Common myeloid progenitor, CD34-positive (primary cell): ENCODE measurements at regions not wholly inside any gene's neighbourhood (a gene's known extent, or its start where the extent isn't known, plus 50 kb on each side); places are given as distances from the start of the nearest gene placed in this dataset.

Source experiments
- CTCF ChIA-PET: fragments of 350-600 bp; sonication (Branson Sonifier 250); formaldehyde crosslinking; loops from one replicate; lab custom pipeline; 2021; ENCODE audit warnings: antibody characterized with exemption; lab: Charles Lee
- POLR2A ChIA-PET: fragments of 350-600 bp; sonication (Branson Sonifier 250); formaldehyde crosslinking; loops from one replicate; lab custom pipeline; 2021; ENCODE audit warnings: antibody characterized with exemption; lab: Charles Lee
- DNase-seq, 3 donors: peaks; one replicate each; pipeline versions ENCODE4 v3.0.0 to v3.0.0-alpha.2; 2013
- H3K27ac ChIP-seq, 2 experiments: 1 replicate in 1 of 2; 2 replicates in 1 of 2; pipeline ENCODE4 v1.7.0; 2013; ENCODE audit warnings: inconsistent platforms in 2 of 2, low read length in 2 of 2, mild to moderate bottlenecking in 2 of 2, low read depth in 1 of 2, moderate library complexity in 1 of 2; ENCODE audit not compliant: severe bottlenecking in 2 of 2, insufficient read depth in 1 of 2, poor library complexity in 1 of 2
- H3K27me3 ChIP-seq, 5 experiments: replicated peaks in 2 of 5; 1 replicate in 3 of 5; 2 replicates in 2 of 5; pipeline versions ENCODE4 v1.6.1 to v1.7.0; 2013; ENCODE audit warnings: low read length in 4 of 5, mild to moderate bottlenecking in 2 of 5, moderate library complexity in 2 of 5, inconsistent platforms in 1 of 5; ENCODE audit not compliant: insufficient read depth in 5 of 5, control insufficient read depth in 4 of 5
- H3K36me3 ChIP-seq, 4 experiments: 1 replicate in 2 of 4; 2 replicates in 2 of 4; pipeline versions ENCODE4 v1.6.1 to v1.7.0; 2013; ENCODE audit warnings: low read length in 3 of 4, control low read depth in 1 of 4, mild to moderate bottlenecking in 1 of 4; ENCODE audit not compliant: control insufficient read depth in 4 of 4, insufficient read depth in 4 of 4
- H3K4me1 ChIP-seq, 4 experiments: 1 replicate in 3 of 4; 2 replicates in 1 of 4; pipeline versions ENCODE4 v1.6.1 to v1.7.1; 2013; ENCODE audit warnings: low read length in 3 of 4, mild to moderate bottlenecking in 3 of 4, control low read depth in 1 of 4, inconsistent platforms in 1 of 4, moderate library complexity in 1 of 4; ENCODE audit not compliant: control insufficient read depth in 4 of 4, insufficient read depth in 4 of 4; ENCODE audit errors: control extremely low read depth in 1 of 4
- H3K4me3 ChIP-seq, 7 experiments: 1 replicate in 4 of 7; 2 replicates in 3 of 7; pipeline versions ENCODE4 v1.5.1 to v1.7.0; 2013; ENCODE audit warnings: mild to moderate bottlenecking in 7 of 7, low read length in 6 of 7, moderate library complexity in 6 of 7, inconsistent platforms in 2 of 7, low read depth in 2 of 7, control low read depth in 1 of 7; ENCODE audit not compliant: insufficient read depth in 4 of 7, control insufficient read depth in 1 of 7; ENCODE audit errors: extremely low read depth in 1 of 7
- H3K9me3 ChIP-seq, 5 experiments: 1 replicate in 4 of 5; 2 replicates in 1 of 5; pipeline versions ENCODE4 v1.6.1 to v1.7.1; 2013; ENCODE audit warnings: low read length in 4 of 5, mild to moderate bottlenecking in 2 of 5, inconsistent platforms in 1 of 5, low read depth in 1 of 5, moderate library complexity in 1 of 5; ENCODE audit not compliant: control insufficient read depth in 4 of 5, insufficient read depth in 2 of 5; ENCODE audit errors: control extremely low read depth in 1 of 5
- WGBS: methylation state at CpG from one replicate; pipeline ENCODE4 v1.1.5; 2013; ENCODE audit not compliant: insufficient coverage; 5-methylcytosine and 5-hydroxymethylcytosine counted together

DNA sequence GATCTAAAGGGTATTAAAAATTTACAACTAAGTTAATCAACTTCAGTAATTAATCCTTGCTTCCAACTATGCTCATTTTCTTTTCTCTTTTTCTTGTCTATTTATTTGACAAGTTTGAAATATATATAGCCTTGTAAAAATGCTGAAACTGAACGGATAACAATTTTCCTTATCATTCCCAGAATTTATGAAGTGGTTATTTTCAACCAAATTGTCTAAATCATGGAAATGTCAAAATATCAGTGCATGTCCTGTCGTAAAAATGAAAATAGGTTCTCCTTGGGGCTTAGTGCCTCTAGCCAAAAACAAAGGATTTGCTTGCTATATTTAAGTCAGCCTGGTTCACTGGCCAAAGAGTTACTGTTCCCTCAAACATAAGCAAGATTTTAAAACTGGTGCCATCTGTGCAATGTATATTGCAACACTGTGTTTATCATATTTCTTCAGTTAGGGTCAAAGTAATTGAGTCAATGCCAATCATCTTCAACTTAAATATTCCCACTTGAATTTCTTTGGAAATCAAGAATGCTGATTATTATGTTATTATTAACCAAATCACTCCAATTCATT lies 798.3 kb downstream of the MAT2B start:
- no peaks in the 10 kb centered on the region for H3K9me3 ChIP-seq
- POLR2A ChIA-PET = no interaction called here
- no peak overlapping the region for H3K27ac ChIP-seq
- no peaks in the 10 kb centered on the region for H3K27me3 ChIP-seq
- DNase-seq = no peak
- H3K4me1 ChIP-seq = no peaks in the 10 kb centered on the region
- 100% methylated on average over 1 of the region's 2 CpGs for WGBS
- H3K36me3 ChIP-seq = no peaks in the 10 kb centered on the region
- CTCF ChIA-PET = no interaction called here
- no peak overlapping the region for H3K4me3 ChIP-seq

DNA sequence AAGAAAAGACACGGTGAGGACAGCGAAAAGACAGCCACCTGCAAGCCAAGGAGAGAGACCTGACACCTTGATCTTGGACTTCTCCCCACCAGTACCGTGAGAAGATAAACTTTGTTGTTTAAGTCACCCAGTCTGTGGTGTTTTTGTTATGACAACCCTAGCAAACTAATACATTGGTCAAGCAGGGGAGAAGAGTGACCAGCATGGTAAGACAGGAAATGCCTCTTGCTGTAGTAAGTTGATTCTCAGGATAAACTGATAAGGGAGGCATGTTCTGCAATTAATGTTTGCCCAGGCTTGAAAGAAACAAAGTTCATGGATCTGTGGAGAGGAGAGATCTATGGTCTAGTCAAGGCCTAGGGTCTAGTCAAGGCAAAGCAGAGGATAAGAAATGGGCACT lies 801.2 kb downstream of the MAT2B start:
- H3K27ac ChIP-seq = no peak overlapping the region
- CTCF ChIA-PET = no interaction called here
- DNase-seq = no peak
- no peaks in the 10 kb centered on the region for H3K4me1 ChIP-seq
- no peaks in the 10 kb centered on the region for H3K9me3 ChIP-seq
- H3K27me3 ChIP-seq = no peaks in the 10 kb centered on the region
- POLR2A ChIA-PET = no interaction called here
- H3K4me3 ChIP-seq = no peak overlapping the region
- WGBS = 100% methylated on average over 2 of the region's 3 CpGs
- H3K36me3 ChIP-seq = no peaks in the 10 kb centered on the region

DNA sequence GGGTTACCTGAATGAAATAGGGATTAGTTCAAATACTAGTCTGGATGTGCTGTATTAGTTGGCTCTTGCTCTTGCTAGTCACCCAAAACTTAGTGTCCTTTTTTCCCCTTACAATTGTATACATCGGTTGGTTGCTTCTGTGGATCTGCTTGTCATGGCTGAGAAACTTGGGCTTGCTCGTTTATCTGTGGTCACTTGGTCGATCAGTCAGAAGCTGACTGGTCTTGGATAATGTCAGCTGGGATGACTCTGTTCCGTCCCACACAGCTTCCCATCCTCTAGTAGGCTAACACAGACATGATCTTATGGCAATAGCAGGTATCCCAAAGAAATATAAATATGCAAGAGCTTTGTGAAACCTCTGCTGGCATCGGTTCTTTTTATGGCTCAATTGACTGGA lies 807.4 kb downstream of the MAT2B start:
- Histone ChIP-seq H3K36me3 (no peaks in the 10 kb centered on the region), H3K27ac (no peak overlapping the region), H3K4me1 (no peaks in the 10 kb centered on the region), H3K27me3 (peaks cover 0 to 2% (median 0%) of the 10 kb centered on the region in 5 experiments), H3K4me3 (no peak overlapping the region), H3K9me3 (no peaks in the 10 kb centered on the region)
- POLR2A ChIA-PET = no interaction called here
- 93% methylated on average over 5 of the region's 5 CpGs for WGBS
- CTCF ChIA-PET = no interaction called here
- DNase-seq = no peak

DNA sequence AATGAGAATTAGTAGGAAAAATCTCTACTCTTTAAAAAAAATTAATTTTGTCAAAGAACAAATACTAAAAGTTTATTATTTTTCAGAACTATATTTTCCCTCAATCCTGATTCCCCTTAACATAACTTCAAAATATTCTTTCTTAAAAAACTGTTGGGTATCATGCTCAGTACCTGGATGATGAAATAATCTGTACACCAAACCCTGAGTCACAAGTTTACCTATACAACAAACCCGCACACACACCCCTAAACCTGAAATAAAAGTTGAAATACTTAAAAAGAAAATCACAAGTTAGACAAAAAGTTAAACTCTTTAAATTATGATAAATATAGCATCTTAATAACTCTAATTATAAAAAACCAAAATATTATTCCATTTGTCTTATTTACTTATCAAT lies 812.3 kb downstream of the MAT2B start:
- H3K4me3 ChIP-seq = no peak overlapping the region
- WGBS = no CpG with 5 or more reads among the region's 1 CpG
- no peak for DNase-seq
- peaks cover 0 to 2% (median 0%) of the 10 kb centered on the region in 5 experiments for H3K27me3 ChIP-seq
- no peak overlapping the region for H3K27ac ChIP-seq
- CTCF ChIA-PET = no interaction called here
- peaks cover 0 to 5% (median 0%) of the 10 kb centered on the region in 4 experiments for H3K4me1 ChIP-seq
- no peaks in the 10 kb centered on the region for H3K36me3 ChIP-seq
- H3K9me3 ChIP-seq = no peaks in the 10 kb centered on the region
- POLR2A ChIA-PET = no interaction called here

DNA sequence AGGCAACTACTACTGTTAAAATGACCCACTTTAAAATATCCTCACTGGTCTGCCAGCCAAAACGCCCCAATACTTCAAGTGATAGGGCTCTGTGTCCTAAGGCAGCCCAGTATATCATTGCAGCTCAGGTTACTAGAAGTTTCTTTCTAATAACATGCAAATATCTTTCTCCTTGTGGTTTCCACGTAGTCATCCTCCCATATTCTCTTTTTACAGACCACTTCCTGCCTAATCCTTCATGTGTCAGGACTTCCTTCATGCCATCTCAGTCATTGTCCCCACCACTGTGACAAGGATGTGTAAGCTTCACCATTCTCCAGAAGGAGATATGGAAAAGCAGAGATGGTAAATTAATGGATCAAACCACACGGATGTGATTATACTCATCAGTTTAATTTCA lies 813.7 kb downstream of the MAT2B start:
- H3K4me3 ChIP-seq = no peak overlapping the region
- H3K27me3 ChIP-seq = no peaks in the 10 kb centered on the region
- ChIA-PET CTCF (no interaction called here), POLR2A (no interaction called here)
- peaks cover 0 to 5% (median 0%) of the 10 kb centered on the region in 4 experiments for H3K4me1 ChIP-seq
- no peak for DNase-seq
- H3K9me3 ChIP-seq = no peaks in the 10 kb centered on the region
- no peaks in the 10 kb centered on the region for H3K36me3 ChIP-seq
- no peak overlapping the region for H3K27ac ChIP-seq
- WGBS = 46% methylated on average over 2 of the region's 3 CpGs

DNA sequence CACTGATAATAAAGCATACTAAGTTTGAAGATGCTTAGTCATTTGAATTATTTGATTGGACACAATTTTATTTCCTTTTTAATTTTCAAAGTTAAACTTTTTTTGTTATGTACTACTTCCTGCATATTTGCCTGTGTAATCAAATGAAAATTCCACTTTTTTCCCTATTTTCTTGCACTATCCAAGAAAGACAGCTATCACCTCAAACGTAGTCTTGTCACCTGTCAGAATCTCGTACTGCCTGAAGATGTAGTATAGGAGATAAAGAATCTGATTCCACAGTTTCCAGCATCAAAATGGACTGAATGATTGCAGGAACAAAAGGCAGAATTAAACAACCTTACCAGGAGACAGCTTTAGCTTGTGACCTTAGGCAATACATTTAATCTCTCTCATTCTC lies 818.8 kb downstream of the MAT2B start:
- CTCF ChIA-PET = no interaction called here
- POLR2A ChIA-PET = no interaction called here
- peaks cover 0 to under 1% (median 0%) of the 10 kb centered on the region in 4 experiments for H3K4me1 ChIP-seq
- no peak overlapping the region for H3K4me3 ChIP-seq
- DNase-seq = no peak
- peaks cover 0 to 5% (median 0%) of the 10 kb centered on the region in 5 experiments for H3K9me3 ChIP-seq
- H3K27me3 ChIP-seq = no peaks in the 10 kb centered on the region
- H3K36me3 ChIP-seq = no peaks in the 10 kb centered on the region
- no CpG with 5 or more reads among the region's 2 CpGs for WGBS
- H3K27ac ChIP-seq = no peak overlapping the region

DNA sequence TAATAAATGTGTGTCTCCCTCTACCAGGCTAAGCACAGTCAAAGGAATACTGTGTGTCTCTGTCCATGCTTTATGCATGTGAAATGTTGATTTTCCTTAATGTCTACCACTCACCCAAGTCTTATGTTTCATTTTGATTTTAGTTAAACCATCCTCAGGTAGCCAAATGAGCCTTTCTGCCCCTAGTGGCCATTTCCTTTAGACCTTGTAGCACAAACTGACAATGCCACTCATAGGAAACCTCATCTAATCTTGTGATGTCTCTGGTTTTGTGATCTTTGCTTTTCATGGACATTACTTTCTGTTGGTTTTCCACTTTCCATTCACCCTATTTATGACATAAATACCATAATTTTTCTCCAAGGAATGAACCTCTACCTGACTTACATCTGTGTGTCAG lies 820.8 kb downstream of the MAT2B start:
- Histone ChIP-seq H3K27ac (no peak overlapping the region), H3K4me1 (no peaks in the 10 kb centered on the region), H3K36me3 (no peaks in the 10 kb centered on the region), H3K4me3 (no peak overlapping the region), H3K9me3 (peaks cover 0 to 5% (median 0%) of the 10 kb centered on the region in 5 experiments), H3K27me3 (no peaks in the 10 kb centered on the region)
- no peak for DNase-seq
- POLR2A ChIA-PET = no interaction called here
- CTCF ChIA-PET = no interaction called here
